ENCODE measurements at regions not wholly inside any gene's neighbourhood (a gene's known extent, or its start where the extent isn't known, plus 50 kb on each side); places are given as distances from the start of the nearest gene placed in this dataset.
A peak's percentile ranks its signal among the peaks of the same experiment; 100 is the strongest.

DNA sequence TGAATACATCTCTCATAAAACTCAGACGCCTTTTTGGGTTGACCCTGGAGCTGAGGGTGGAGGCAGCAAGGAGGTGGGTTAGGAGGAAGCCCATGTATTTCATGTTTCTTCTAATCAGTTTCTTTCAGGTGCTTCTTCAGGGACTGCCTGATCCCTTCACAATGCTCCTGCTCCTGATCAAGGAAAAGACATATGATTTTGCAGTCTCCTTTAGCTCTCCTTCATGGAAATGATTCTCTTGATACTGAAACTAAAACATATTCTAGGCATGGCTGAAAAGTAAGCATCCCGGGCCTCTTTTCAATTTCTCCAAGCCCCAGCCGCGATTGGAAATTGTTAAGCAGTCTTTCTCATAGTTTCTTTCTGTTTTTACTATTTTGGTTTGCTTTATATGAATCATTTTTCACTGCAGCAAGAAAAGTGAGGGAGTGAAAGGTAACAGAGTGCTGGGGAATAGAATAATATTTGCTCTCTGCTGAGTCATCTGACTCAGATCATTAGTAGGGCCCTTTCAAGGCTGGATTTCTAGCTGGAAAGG, 730.7 kb downstream of the CDH11 start:
- peak overlapping the region in 1 of 4 donors; percentile 17 for H3K4me3 ChIP-seq
- peak overlapping the region; percentile 22 to 67 (median 36) for H3K27ac ChIP-seq
- intact Hi-C loops (cut with DNase I), result no loop called here
- no peak for TF ChIP-seq POLR2AphosphoS5 (IDR thresholded peaks at IDR 0.05)
- no peak for DNase-seq
- H3K27me3 ChIP-seq, result no peaks in the 10 kb centered on the region
- no peaks in the 10 kb centered on the region for H3K36me3 ChIP-seq
- 49 to 64% methylated on average over 4 of the region's 4 CpGs for WGBS, 2 donors
- H3K9me3 ChIP-seq, result no peaks in the 10 kb centered on the region
- peaks cover 0 to 14% (median 7%) of the 10 kb centered on the region in 4 donors for H3K4me1 ChIP-seq

DNA sequence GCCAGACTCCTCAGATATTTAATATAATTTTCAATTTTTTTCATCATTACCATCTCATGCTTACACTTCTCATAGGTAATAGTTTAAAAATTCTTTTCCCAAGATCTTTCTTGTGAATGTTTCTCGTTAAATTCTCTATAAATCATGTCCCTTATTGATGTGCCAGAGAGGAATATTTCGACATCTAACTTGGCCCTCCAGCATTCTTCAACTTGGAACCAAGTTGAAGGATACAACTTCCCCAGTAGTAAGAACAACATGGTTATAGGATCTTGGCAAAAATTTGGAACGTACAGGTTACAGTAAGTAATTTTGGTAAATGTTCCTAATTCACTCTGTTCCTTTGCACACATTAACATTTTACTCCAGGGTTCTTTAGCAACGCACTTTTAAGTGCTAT, 731.8 kb downstream of the CDH11 start:
- H3K27ac ChIP-seq, result no peak overlapping the region
- DNase-seq, result no peak
- TF ChIP-seq POLR2AphosphoS5 (IDR thresholded peaks at IDR 0.05), result no peak
- TF ChIP-seq POLR2A (IDR thresholded peaks at IDR 0.05), result no peak
- 85 to 90% methylated on average over 4 of the region's 4 CpGs for WGBS, 2 donors
- no peak overlapping the region for H3K4me3 ChIP-seq
- no peaks in the 10 kb centered on the region for H3K9me3 ChIP-seq
- no peaks in the 10 kb centered on the region for H3K27me3 ChIP-seq
- intact Hi-C loops (cut with DNase I), result no loop called here
- H3K4me1 ChIP-seq, result peaks cover 0 to 14% (median 7%) of the 10 kb centered on the region in 4 donors
- no peaks in the 10 kb centered on the region for H3K36me3 ChIP-seq

DNA sequence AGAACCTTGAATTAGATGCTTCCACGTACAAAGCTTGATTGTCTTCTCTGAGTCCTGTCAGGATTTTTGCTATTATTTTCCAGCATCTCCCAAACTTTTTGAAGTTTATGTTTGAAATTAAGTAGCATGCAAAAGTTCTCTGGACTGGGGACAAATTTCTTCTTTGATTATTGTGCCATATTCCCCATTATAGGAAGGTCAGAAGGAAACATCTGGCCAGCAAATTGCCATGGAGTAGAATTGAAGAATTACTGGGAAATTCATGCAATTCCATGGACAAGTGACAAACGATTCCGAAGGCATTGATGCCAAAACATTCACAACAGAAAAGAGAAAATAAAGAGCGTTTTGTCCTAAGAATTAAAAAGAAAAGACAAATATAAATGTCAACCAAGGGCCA, 737.2 kb downstream of the CDH11 start:
- WGBS, 2 donors, result 80 to 82% methylated on average over 4 of the region's 4 CpGs
- Histone ChIP-seq H3K36me3 (no peaks in the 10 kb centered on the region), H3K4me3 (no peak overlapping the region), H3K4me1 (no peaks in the 10 kb centered on the region), H3K27me3 (no peaks in the 10 kb centered on the region), H3K9me3 (peaks cover 0 to 3% (median 0%) of the 10 kb centered on the region in 4 donors), H3K27ac (no peak overlapping the region)
- intact Hi-C loops (cut with DNase I), result no loop called here
- no peak for DNase-seq
- no peak for TF ChIP-seq POLR2A (IDR thresholded peaks at IDR 0.05)
- TF ChIP-seq, protein P1, sequence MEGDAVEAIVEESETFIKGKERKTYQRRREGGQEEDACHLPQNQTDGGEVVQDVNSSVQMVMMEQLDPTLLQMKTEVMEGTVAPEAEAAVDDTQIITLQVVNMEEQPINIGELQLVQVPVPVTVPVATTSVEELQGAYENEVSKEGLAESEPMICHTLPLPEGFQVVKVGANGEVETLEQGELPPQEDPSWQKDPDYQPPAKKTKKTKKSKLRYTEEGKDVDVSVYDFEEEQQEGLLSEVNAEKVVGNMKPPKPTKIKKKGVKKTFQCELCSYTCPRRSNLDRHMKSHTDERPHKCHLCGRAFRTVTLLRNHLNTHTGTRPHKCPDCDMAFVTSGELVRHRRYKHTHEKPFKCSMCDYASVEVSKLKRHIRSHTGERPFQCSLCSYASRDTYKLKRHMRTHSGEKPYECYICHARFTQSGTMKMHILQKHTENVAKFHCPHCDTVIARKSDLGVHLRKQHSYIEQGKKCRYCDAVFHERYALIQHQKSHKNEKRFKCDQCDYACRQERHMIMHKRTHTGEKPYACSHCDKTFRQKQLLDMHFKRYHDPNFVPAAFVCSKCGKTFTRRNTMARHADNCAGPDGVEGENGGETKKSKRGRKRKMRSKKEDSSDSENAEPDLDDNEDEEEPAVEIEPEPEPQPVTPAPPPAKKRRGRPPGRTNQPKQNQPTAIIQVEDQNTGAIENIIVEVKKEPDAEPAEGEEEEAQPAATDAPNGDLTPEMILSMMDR (IDR thresholded peaks at IDR 0.05), result no peak

DNA sequence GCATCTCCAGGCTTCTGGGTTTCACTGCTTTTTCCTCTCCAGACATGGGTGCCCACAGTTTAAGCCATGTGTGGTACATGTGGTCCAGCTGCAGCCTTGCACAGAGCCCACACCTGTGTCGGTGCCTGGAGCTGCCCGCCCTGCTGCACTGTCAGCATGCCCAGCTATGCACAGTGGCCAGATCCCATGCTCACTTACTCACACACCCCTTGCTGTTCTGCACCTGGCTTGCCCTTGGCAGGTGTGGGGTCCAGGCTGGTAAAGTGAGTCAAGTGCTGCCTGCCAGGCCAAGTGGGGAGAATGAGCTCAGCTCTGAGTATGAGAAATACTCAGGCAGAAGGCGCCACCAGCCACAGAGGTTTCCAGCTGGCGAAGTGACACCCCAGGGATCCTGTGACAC, 739.9 kb downstream of the CDH11 start:
- DNase-seq, result peak; percentile 54
- Histone ChIP-seq H3K36me3 (no peaks in the 10 kb centered on the region), H3K4me3 (no peak overlapping the region), H3K27ac (no peak overlapping the region), H3K9me3 (peaks cover 0 to 3% (median 0%) of the 10 kb centered on the region in 4 donors), H3K4me1 (no peaks in the 10 kb centered on the region), H3K27me3 (no peaks in the 10 kb centered on the region)
- no peak for TF ChIP-seq EP300 (IDR thresholded peaks at IDR 0.05)
- WGBS, 2 donors, result 96 to 97% methylated on average over 4 of the region's 4 CpGs
- intact Hi-C loops (cut with DNase I), result no loop called here

DNA sequence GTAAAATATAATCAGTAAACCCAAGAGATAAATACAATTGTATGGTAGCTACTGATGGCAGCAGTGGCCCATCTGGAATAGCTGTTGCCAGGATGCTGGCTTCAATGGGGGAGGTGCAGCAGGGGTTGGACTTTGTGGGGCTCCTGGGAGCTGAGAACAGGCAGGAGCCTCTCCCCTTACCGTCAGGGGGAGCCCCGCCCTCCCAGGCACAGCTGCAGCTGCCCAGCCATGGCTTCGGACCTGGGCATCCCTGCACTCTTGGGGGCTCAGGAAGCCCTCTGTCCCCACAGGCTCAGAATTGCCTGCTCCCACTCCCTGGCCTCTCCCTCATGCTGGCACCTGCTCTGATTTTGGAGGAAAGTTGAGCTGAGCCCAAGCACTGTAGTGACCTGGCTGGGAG, 741.1 kb downstream of the CDH11 start:
- no peak overlapping the region for H3K27ac ChIP-seq
- H3K4me3 ChIP-seq, result no peak overlapping the region
- TF ChIP-seq, protein P1 (IDR thresholded peaks at IDR 0.05), result no peak
- no peaks in the 10 kb centered on the region for H3K27me3 ChIP-seq
- H3K36me3 ChIP-seq, result no peaks in the 10 kb centered on the region
- intact Hi-C loops (cut with DNase I), result no loop called here
- H3K9me3 ChIP-seq, result peaks cover 0 to 3% (median 0%) of the 10 kb centered on the region in 4 donors
- no peak for DNase-seq
- no peaks in the 10 kb centered on the region for H3K4me1 ChIP-seq
- WGBS, 2 donors, result 71 to 81% methylated on average over 3 of the region's 3 CpGs

DNA sequence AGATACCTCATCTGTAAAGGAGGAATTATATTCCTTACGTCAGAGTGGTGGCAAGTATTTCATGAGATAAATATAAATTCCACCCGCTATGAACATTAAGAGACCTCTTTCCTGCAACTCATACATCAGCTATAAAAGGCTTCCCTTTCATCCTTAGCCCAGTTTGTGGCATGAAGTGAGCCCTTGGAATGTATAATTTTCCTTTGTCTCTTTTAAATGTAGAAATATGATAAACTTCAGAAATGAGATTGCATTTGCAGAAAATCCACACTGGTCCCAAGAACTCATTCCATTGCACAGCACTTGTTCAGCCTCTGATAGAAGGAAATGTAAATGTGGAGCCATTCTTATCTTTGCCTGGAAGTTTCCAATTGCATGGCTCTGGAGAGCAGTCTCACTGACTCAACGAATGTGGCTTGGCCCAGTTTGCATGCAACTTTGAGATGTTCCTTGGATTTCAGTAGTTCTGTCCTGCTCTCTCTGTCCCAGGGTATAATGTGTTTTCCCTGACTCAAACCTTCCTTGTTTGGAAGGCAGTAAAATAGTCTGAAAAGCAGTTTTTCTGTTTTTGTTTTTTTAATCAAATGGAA, 746.4 kb downstream of the CDH11 start:
- Histone ChIP-seq H3K4me1 (peaks cover 0 to 2% (median 1%) of the 10 kb centered on the region in 4 donors), H3K27me3 (no peaks in the 10 kb centered on the region), H3K4me3 (no peak overlapping the region), H3K27ac (no peak overlapping the region), H3K9me3 (no peaks in the 10 kb centered on the region), H3K36me3 (no peaks in the 10 kb centered on the region)
- intact Hi-C loops (cut with DNase I), result no loop called here
- TF ChIP-seq EP300 (IDR thresholded peaks at IDR 0.05), result no peak
- TF ChIP-seq POLR2AphosphoS5 (IDR thresholded peaks at IDR 0.05), result no peak
- DNase-seq, result no peak
- WGBS, 2 donors, result 71 to 81% methylated on average over 3 of the region's 3 CpGs

DNA sequence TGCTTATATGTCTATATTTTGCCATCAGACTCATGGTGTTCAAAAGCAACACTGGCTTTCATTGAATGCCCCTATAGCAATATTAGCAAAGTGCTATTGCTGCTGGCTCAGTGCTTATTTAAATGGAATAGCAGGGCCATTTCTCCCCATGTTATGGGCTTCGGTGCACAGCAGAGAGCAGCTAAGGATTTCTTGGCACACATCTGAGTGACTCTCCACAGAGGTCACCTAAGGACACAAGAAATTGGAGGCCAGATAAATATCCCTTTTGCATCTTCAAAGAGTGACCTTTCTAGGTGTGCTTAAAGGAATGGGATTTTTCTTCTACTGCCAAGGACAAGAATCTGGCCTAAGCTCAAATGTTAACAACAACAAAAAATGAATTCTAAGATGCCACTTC, 751.8 kb downstream of the CDH11 start:
- TF ChIP-seq POLR2A (IDR thresholded peaks at IDR 0.05) (no peak), POLR2AphosphoS5 (IDR thresholded peaks at IDR 0.05) (no peak), EP300 (IDR thresholded peaks at IDR 0.05) (no peak)
- TF ChIP-seq, protein P1 (IDR thresholded peaks at IDR 0.05), result no peak
- WGBS, 2 donors, result 56 to 73% methylated on average over 1 of the region's 1 CpG
- intact Hi-C loops (cut with DNase I), result no loop called here

More for the DNA sequence above, 751.8 kb downstream of the CDH11 start:
- no peak overlapping the region for H3K27ac ChIP-seq
- no peaks in the 10 kb centered on the region for H3K9me3 ChIP-seq
- no peaks in the 10 kb centered on the region for H3K36me3 ChIP-seq
- no peak for DNase-seq
- no peak overlapping the region for H3K4me3 ChIP-seq
- H3K27me3 ChIP-seq, result no peaks in the 10 kb centered on the region
- peaks cover 0 to 14% (median 10%) of the 10 kb centered on the region in 4 donors for H3K4me1 ChIP-seq
